ENCODE measurements at regions not wholly inside any gene's neighbourhood (a gene's known extent, or its start where the extent isn't known, plus 50 kb on each side); places are given as distances from the start of the nearest gene placed in this dataset.
"Not testable (repeated sequence)": the region's sequence is repeated elsewhere in the genome, so short reads cannot be mapped to it uniquely, and the experiment has no call there.

DNA sequence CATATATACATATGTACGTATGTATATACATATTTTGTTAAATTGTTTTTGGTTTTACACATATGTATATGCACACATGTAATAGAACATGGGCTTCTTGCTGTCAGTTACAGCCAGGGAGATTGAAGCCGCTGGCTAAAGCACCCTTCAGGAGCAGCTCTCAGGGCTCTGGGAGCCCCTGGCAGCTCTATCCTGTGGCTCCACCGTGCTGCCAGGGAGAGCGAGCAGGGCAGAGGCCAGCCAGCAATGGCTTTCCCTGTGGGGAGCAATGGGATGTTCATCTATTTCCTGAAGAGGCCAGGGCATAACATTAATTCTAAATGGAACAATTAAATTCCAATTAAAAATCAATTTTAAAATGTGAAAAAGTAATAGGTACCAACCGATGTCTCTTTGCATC is 102.9 kb downstream of the PSMG1 start:
- DNase-seq, result no peak

DNA sequence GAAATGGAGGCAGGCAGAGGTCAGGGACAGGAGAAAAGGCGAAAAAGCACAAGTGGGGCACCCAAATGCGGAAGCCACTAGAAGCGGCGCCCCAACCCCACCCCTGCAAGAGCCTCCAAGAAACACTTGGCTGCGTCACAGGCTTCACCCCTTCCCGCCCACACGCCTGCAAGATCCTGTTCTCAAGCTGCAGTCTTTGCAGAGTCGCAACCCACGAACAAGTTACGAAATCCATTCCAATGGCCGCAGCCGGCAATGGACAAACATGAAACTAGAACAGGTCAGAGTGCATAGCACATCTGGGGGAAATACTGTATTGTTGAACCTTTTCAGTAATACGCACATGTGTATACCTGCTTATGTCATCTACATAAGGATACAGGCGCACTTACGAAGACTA is 103.6 kb downstream of the PSMG1 start:
- DNase-seq, result no peak

DNA sequence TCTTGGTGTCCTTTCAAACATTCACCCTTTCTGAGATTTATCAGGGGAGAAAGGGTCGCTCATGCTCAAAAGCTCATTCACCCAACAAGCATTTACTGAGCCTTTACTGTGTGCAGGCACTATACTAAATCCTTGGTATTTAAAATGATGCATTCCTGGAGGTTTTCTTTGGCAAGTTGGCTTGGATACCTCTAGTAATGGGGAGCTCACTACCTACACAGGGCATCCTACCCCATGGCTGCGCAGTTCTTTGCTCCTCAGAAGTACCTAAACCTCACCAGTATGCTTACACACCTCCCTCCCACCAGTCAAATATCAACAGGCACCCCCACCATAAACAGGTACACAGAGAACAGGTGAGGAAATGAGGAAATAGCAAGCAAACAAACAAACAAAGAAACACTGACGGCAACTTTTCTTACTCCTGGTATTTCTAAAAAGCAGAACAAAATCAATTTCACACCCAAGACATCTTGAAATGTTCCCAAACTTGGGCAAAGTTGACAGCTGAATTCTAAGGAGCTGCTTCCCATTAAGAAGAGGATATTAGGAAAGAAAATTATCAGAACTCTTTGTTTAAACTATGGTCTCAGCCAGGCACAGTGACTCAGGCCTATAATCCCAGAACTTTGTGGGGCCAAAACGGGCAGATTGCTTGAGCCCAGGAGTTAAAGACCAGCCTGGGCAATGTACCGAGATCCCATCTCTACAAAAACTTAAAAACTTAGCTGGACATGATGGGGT is 104.8 kb downstream of the PSMG1 start:
- DNase-seq, result no peak

DNA sequence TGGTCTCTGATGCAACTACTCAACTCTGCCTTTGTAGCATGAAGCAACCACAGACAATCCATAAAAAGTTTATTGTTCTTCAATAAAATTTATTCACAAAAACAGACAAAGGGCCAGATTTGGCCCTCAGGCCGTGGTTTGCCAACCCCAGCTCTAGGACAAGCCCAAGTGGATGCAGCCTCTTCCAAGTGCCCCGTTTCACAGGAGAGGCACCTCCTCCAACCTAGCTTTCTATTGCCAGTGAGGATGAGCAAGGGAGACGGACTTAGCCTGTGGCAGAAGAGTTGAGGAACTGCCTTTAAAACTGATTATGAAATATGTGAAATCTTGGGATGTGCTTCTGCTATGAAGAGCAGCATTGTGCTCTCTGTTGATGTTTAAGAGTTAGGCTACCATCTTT is 105.4 kb downstream of the PSMG1 start:
- DNase-seq, result no peak

DNA sequence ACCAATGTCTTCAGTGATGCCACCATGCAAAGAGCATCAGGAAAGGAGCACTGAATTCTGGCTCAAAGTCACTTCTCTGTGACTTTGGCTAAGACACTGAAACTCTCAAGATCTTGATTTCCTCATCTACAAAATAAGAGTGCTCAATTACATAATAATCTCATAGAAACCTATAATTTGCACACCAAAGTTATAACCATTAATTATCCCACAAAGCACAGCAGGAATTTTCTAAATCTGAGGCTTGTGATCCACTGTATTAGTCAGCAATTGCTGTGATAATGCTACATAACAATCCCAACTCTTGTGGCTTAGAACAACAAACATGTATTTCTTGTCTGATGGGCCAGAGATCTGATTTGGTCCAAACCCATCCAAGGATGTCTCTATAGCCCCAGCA is 108.7 kb downstream of the PSMG1 start:
- no peak for DNase-seq

DNA sequence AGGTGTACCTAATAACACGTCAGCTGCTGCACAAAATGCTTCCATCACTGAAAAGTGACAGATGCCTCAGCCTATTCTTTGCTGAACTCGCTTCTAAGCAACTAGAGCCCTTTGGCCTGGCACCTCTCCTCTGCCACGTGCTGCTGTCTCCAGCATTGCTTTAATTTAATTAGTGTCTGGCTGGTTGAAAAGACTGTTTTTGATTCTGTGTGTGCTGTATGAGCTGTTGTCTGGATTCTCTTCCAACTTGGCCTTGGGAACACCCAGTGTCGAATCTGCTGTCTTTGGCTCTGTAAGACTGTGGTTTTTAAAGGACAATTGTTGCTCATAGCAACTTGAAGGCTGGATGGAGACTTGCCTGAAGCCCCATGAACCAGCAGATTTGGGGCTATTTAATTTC is 109.5 kb downstream of the PSMG1 start:
- DNase-seq, result no peak

DNA sequence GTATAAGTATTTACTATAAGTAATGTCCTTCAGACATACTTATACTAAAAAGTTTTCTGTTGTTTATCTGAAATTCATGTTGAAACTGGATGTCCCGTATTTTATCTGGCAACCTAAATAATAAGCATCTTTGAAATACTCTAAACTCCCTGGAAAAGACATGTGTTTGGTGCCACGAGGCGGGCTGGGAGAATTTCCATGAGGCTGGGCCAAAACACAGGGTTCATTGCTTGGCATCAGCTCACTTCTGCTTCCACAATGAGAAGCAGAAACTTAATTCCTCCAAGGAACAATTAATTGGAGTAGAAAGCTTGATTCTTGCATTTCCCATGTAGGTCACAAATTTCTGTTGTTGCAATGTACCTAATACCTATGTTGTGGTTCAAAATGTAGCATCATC is 110.2 kb downstream of the PSMG1 start:
- no peak for DNase-seq

DNA sequence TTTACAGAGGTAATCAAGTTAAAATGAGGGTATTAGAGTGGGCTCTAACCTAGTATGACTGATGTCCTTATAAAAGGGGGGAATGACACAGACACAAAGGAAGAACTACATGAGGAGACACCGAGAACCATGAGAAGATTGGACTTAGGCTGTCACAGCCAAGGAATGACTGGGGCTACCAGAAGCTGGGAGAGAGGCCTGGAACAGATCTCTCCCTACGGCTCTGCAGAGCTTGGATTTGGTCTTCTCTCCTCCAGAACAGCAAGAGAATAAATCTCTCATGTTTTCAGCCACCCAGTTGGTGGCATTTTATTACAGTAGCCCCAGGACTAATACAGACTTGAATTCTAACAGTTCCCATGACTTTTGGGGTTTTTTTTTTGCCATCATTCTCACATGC is 110.8 kb downstream of the PSMG1 start:
- DNase-seq, result no peak

DNA sequence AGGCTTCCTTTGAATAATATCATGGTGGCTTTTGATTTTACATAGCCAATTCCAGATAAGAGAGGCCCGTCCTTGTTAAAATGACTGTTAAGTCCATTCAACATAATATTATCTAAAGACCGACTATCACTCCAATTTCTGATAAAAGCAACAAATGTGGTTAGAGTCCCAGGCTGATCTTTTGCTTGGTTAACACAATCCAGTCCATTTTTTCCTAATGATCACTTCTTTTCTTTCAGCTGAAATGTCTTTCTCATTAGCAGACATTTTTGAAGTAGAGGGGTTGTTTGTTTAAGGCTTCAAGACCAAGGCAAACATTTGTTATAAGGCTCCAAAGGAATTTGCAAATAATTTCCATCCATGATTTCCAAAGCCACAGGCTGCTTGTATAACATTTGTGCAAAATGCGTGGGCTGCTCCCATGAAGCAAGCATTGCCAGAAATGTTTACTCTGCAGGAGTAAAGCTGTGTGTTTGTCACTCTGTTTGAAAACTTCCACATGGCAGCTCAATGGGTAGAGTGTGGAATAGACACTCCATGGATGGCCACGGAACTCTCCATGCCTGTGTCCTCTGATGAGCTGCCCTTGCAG is 111.5 kb downstream of the PSMG1 start:
- DNase-seq, result no peak

DNA sequence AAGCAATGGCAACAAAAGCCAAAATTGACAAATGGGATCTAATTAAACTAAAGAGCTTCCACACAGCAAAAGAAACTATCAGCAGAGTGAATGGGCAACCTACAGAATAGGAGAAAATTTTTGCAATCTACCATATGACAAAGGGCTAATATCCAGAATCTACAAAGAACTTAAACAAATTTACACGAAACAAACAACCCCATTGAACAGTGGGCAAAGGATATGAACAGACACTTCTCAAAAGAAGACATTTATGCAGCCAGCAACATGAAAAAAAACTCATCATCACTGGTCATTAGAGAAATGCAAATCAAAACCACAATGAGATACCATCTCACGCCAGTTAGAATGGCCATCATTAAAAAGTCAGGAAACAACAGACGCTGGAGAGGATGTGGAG is 113.4 kb downstream of the PSMG1 start:
- DNase-seq, result not testable (repeated sequence)

DNA sequence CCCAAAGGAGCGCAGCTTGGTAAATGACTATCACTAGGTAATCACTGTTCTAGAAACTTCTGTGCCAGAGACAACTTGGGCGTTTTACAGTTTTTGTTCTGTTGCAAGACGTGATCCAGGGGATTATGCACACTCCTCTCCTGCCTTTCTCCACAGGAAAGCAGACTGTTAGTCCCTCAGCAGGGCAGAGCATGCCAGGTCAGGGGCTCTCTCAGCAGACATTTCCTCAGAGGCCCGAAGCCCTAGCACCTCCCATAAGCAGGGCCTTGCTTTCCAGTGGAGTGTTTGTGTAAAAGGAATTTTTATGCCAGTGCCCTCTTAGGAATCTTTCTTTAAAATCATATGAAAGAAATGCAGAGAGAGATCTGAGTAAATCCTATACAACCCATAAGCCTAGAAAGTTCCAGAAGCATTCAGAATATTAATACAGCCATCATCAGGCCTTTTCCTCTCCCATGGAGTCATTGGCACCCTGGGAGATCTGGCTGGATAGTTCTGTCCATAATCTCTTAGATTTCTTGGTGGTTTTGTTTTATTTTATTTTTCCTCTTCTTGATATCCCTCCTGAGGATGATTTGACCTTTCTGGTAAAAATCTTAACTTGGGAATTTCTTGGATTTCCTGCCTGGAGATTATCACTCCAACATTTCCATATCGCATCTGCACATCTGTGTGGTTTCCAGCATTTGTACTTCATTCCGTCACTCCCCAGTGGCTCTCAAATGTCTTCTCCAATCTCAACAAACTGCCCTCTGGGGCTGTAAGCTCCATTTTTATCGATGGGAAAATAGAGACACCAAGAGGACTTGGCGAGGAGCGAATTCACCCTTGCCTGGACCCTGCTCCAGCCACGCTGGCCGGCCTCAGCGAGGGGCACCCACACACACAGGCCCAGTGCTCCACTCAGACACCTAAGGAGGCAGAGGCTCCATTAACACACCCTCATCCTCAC is 116.1 kb downstream of the PSMG1 start:
- DNase-seq, result no peak

DNA sequence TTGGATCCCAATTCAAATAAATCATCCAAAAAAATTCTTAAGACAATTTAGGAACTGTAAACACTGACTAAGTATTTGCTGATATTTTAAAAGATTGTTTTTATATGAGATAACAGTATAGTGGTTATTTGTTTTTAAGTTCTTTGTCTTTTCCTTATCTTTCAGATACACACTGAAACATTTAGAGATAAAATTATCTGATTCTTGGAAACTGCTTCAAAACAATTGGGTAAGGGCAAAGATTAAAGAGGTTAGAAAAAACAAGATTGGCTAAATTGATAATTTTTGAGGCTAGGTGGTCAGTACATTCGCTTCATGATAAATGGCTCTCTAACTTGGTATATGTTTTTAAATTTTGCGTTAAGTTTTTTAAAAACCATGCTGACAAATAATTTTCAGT is 117.3 kb downstream of the PSMG1 start:
- no peak for DNase-seq

DNA sequence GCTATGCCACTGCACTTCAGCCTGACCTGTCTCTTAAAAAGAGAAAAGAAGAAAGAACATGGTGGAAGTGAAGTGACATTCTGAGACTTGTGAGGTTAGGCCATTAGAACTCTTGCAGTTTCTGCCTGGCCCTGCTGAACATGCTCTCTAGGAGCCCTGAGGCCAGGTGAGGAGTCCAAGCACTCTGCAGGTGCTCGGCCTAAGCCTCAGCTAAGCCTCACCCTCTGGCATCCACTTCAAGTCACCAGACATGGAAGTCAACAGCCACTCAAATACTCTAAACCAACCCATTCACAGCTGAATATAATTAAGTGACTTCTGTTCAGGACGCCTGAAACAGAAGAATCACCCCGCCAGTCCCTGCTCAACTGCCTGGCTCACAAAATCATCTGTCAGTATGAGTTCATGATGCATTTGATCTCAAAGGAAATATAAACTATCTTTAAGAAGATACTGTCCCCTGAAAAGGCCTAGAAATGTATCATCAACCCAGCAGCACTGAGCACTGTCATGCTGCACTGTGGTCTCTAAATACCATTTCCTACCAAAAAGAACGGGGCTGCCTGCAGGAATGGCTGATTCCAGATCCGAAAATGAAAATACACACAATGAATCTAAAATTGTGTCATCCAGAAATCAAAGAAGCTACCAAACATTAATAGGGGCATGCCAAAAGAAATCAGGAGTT is 118.8 kb downstream of the PSMG1 start:
- DNase-seq, result no peak

DNA sequence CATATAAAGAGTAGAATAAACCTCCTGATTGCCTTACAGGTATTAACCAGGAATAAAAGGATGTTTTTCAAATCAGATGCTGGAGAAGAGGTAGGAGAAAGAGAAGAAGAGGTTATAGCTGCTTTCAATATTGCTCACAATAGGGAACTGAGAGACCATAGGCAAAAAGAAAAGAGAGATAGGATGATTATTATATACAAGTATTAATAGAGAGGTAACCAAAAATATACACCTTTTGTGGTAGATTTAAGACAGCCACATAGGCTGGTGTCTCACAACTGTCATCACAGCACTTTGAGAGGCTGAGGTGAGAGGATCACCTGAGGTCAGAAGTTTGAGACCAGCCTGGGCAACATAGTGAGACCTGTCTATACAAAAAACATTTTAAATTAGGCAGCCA is 119.7 kb downstream of the PSMG1 start:
- DNase-seq, result no peak

DNA sequence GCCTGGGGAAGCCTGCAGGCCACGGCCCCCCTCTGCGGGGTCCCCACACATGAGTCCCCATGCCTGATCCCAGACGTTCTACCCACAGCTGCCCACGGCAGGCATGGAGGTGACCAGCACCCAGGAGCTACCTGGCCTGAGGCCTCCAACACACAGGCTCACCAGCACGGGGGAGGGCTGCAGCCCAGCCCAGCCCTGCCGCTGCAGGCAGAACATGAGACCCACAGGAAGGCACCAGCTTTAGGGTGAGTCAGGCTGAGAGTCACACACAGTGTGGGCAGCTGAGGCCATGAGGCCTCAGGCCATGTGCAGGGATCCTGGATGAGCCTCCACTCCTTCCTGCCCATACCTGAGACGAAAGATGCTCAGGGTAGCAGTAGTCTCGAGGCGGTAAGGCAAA is 121.1 kb downstream of the PSMG1 start:
- no peak for DNase-seq

DNA sequence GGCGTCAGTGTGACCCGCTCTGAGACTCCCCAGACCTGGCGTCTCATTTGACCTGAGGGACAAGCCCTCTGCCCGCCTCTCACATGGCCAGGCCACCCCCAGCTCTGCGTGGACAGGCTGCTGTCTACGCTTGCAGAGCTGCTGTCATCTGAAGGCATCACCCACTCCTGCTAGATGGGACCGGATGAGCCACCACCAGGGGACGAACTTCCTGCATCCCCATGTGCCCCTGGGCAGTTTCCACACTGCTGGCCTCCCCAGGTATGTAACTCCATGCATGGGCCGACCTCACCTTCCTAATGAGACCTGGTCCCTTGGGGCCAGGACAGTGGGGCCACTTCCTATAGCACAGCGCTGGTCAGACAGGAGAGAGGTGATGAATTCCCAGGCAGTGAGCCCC is 121.5 kb downstream of the PSMG1 start:
- DNase-seq, result no peak

DNA sequence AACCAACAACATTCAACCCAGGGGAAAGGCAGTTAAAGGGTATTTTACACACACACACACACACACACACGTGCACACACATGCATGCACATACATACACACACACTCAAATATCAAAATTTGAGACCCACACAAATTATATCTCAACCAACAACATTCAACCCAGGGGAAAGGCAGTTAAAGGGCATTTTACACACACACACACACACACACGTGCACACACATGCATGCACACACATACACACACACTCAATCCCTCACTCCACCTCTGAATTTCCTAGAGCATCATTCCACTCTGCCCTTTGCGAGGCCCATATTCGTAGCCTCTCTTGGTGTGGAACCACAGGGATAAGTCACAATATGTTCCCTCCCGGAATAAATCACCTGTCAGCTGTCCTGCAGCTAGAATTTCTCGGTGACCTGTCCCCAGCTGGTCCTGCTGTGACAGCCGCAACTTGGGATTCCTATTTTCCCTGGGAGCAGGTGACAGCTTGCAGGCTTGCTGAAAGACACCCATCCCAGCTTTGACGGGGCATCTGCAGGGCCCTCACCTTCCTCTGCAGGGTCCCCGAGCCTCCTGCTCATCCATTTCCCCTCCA is 122.7 kb downstream of the PSMG1 start:
- DNase-seq, result no peak

DNA sequence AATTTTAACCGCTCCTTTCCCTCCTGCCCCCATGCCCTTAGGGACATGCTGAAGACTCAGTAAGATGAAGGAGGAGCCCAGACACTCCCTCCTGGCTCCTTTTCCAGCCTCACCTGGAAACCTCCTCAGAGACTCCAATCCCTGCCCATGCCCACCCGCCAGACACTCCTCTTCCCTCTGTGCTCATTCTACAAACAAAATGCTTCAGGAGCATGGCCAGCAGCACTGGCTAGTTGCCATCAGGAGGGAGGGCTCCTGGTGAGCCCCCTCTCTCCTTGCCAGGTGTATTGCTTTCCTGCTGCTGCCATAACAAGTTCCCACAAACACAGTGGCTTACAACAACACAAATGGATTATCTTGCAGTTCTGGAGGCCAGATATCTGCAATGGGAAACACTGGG is 126.1 kb downstream of the PSMG1 start:
- no peak for DNase-seq

DNA sequence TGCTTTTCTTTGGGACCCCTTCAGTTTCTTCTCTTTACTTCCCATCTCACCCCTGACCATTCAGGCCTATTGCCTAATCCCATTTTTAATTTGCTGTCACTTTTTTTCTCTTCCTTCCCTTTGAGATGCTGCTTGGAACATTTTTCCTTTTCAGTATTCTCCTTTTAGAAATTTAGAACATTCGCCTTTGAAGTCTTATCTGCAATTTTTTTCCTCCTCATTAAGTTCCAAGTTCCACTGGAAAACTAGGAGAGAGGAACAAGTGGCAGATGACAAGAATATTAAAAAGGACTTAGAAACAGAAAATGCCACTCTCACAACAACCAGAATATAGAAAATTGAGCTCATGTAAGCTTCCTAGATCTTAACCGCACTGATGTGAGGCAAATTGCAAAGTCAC is 126.6 kb downstream of the PSMG1 start:
- no peak for DNase-seq

DNA sequence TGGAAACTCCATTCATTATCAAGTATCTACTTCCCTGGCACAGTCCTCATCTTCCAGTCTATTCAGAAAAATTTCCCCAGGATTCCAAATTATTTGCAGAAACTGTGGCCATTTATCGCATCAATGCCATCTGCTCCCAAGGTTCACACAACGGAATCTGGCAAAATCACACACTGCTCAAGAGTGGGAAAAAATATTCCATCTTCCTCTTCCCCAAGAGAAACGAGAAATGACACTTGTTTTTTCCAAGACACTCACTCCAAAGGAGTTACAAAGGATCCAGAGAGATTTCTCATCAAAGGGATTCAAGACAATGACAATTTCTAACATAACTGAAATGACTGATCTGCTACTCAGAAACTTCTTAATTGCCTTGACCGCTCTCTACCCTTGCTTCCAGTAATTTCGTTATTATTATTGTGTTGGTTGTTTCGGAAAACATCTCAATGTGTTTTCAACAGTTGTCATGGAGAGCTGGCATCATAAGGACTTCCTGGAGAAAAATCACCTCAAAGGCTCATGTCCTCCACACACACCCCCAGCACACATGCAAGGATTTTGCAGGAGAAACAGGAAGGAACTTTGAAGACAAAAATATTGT is 128.0 kb downstream of the PSMG1 start:
- no peak for DNase-seq

DNA sequence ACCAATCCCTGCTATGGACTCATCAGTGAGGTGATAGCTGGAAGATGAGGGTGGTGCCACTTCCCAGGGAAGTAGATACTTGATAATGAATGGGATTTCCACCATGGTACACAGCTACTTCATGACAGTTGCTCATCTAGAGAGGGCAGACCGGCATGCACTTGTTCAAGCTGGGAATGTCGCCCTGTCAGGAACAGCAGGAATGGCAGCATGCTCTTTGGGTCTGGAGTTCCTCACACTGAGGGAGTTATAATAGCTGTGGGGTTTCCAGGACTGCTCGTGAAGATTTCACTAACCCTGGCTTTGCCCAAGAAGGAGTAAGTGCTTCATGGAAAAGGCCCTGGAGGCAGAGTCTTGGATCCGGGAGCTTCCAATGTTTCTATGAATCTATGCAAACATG is 129.2 kb downstream of the PSMG1 start:
- DNase-seq, result no peak

DNA sequence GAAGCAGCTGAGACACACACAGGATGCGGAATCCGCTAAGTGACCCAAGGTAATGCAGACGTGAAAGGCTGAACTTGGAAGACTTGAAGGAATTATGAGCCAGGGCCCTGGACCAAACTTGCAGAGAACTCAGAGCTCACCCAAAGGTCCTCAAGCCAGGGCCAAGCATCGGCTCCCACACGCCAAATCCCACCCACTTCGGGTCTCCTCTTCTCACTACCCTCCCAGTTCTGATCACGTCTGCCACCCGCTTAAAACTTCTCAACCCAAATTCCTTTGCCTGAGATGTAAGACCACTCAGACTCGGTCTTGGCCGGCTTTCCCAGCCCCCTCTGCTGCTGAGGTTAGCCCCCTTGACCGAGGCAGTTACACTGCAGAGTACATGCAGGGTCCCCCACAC is 130.1 kb downstream of the PSMG1 start:
- DNase-seq, result no peak

All from hindlimb muscle (tissue), 1 donor.